Activated naive CD8-positive, alpha-beta T cell treated with anti-CD3 and anti-CD28 coated beads, Interleukin-2, amount 10 ng/mL, durations not matched to agents 7 days and 5 days (primary cell): ENCODE measurements at regions not wholly inside any gene's neighbourhood (a gene's known extent, or its start where the extent isn't known, plus 50 kb on each side); places are given as distances from the start of the nearest gene placed in this dataset.
"Not testable (repeated sequence)": the region's sequence is repeated elsewhere in the genome, so short reads cannot be mapped to it uniquely, and the experiment has no call there.

Experiments
- ATAC-seq: fragments of 150-1000 bp; cut with Tn5 transposase; one replicate; pipeline ENCODE4 v1.10.0; 2021; ENCODE audit warnings: low read depth, moderate library complexity
- POLR2A ChIA-PET: fragments of 350-600 bp; sonication (Branson Sonifier 250); formaldehyde crosslinking; loops from one replicate; lab custom pipeline; 2021; ENCODE audit warnings: antibody characterized with exemption; lab: Charles Lee
- DNase-seq: peaks from one replicate; pipeline ENCODE4 v3.0.0; 2021
- H3K27ac Mint-ChIP-seq: one replicate; pipeline ENCODE4 v1.8.0; 2022; ENCODE audit warnings: mild to moderate bottlenecking, mixed read lengths
- H3K27me3 Mint-ChIP-seq: one replicate; pipeline ENCODE4 v1.8.0; 2022; ENCODE audit warnings: mild to moderate bottlenecking, moderate library complexity, mixed read lengths
- H3K36me3 Mint-ChIP-seq: one replicate; pipeline ENCODE4 v1.8.0; 2021; ENCODE audit warnings: mild to moderate bottlenecking, mixed read lengths
- H3K4me1 Mint-ChIP-seq: one replicate; pipeline ENCODE4 v1.8.0; 2021; ENCODE audit warnings: mixed read lengths
- H3K4me3 Mint-ChIP-seq: one replicate; pipeline ENCODE4 v1.8.0; 2022; ENCODE audit warnings: mild to moderate bottlenecking, moderate library complexity, mixed read lengths
- H3K9me3 Mint-ChIP-seq: one replicate; pipeline ENCODE4 v1.8.0; 2021; ENCODE audit warnings: mixed read lengths

DNA sequence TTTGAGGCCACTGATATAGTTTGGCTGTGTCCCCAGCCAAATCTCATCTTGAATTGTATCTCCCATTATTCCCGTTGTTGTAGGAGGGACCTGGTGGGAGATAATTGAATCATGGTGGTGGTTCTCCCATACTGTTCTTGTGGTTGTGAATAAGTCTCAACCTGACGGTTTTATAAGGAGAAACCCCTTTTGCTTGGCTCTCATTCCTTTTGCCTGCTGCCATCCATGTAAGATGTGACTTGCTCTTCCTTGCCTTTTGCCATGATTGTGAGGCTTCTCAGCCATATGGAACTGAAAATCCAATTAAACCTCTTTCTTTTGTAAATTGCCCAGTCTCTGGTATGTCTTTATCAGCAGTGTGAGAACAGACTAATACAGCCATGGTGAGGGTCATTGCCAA is 431.6 kb upstream of the ID2 start:
- POLR2A ChIA-PET, H3K27me3 Mint-ChIP-seq, ATAC-seq, H3K27ac Mint-ChIP-seq, H3K4me3 Mint-ChIP-seq, DNase-seq, H3K4me1 Mint-ChIP-seq: not testable (repeated sequence)
- Mint-ChIP-seq H3K36me3 (peaks cover 13% of the 10 kb centered on the region), H3K9me3 (peaks cover 26% of the 10 kb centered on the region)

DNA sequence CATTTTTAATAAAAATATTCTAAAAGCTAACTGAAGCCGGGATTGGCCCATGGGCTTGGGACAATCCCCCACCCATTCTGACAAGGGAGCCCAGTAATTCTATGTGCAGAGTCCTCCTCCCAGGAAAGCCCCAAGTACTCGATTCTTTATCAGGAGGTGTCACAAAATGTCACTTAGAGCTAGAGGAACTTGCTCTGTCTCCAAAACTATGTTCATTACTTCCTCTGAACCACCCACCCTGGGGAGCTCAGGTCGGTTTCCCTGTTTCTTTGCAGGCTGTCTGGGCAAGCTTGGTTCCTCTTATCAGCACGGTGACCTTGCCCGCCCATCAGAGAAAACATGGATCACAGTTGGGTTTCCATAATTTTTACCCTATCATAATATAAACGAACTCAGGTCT is 430.6 kb upstream of the ID2 start:
- DNase-seq (no peak), ATAC-seq (no peak)
- POLR2A ChIA-PET, result no interaction called here
- H3K36me3 Mint-ChIP-seq, result peaks cover 11% of the 10 kb centered on the region
- H3K27me3 Mint-ChIP-seq, result no peaks in the 10 kb centered on the region
- no peak overlapping the region for H3K27ac Mint-ChIP-seq
- H3K4me3 Mint-ChIP-seq, result no peak overlapping the region
- H3K9me3 Mint-ChIP-seq, result peaks cover 22% of the 10 kb centered on the region
- peaks cover 8% of the 10 kb centered on the region for H3K4me1 Mint-ChIP-seq

DNA sequence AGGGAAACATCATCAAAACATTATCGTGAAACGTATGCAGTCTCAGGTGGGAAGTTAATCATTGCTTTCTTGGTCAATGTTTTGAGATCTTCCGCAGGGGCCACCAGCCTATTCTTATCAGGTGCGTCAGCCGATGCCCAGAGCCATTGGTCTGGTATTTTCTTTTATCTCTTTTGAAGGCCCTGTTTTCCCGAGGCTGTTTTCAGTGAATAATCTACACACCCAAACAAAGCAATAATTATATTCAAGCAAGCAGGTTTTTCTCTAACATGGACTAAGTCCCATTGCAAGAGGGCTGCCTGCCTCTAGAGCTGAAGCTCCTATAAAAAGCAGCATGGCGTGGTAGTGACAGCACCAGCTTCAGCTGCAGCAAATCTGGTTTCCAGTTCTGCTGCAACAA is 430.0 kb upstream of the ID2 start:
- no peak overlapping the region for H3K4me3 Mint-ChIP-seq
- H3K27ac Mint-ChIP-seq, result no peak overlapping the region
- peaks cover 8% of the 10 kb centered on the region for H3K4me1 Mint-ChIP-seq
- DNase-seq (no peak), ATAC-seq (no peak)
- peaks cover 6% of the 10 kb centered on the region for H3K36me3 Mint-ChIP-seq
- peaks cover 19% of the 10 kb centered on the region for H3K9me3 Mint-ChIP-seq
- H3K27me3 Mint-ChIP-seq, result no peaks in the 10 kb centered on the region
- POLR2A ChIA-PET, result no interaction called here

DNA sequence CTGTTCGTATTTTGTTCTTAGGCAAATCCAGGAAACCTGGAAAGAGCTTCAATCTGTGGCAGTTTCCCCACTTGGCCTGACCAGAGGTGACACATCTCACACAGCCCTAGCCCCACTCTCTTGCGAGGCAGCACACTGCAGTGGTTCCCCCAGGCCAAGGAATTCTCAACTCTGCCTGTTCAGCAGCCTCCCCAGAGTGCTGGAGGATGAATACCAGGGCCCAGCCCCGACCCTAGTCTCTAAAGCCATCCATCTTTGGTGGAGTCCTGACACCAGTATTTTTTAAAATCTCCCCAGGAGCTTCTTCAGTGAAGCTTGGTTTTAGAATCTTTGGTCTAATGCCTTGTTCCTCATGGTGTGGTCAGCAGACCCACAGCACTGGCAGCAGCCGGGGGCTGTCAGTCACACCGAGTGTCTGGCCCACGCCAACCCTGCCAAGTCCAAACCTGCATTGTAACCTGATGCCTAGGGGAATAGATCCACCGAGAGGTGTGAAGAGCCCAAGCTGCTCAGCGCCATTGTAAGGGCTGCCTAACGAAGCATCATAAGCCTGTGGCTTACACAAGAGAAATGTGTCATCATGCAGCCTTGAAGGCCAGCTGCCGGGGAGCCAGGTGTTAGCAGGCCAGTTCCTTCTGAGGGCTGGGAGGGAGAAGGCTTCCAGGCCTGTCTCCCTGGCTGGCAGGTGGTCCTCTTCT is 428.7 kb upstream of the ID2 start:
- no peak for ATAC-seq
- Mint-ChIP-seq H3K27ac (no peak overlapping the region), H3K9me3 (peaks cover 12% of the 10 kb centered on the region), H3K4me1 (peaks cover 8% of the 10 kb centered on the region), H3K4me3 (no peak overlapping the region), H3K36me3 (peaks cover 4% of the 10 kb centered on the region), H3K27me3 (no peaks in the 10 kb centered on the region)
- POLR2A ChIA-PET, result no interaction called here
- no peak for DNase-seq

DNA sequence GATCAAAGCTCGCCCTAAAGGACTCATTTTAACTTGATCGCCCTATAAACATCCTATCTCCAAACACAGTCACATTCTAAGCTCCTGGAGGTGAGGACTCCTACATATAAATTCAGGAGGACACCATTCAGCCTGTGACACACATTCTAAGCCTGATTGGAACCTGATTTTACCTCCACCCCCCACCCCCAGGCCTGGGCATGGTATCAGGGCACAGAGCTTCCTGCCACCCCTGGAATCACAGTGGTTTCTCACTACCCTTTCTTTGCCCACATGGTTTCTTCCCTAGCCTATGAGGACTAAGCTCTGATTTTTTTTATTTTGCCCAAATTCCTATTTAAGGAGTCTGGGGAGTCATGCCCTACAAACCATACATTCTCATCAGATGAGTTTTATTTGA is 428.1 kb upstream of the ID2 start:
- POLR2A ChIA-PET, result no interaction called here
- H3K27ac Mint-ChIP-seq, result no peak overlapping the region
- peaks cover 10% of the 10 kb centered on the region for H3K9me3 Mint-ChIP-seq
- no peaks in the 10 kb centered on the region for H3K27me3 Mint-ChIP-seq
- peaks cover 8% of the 10 kb centered on the region for H3K4me1 Mint-ChIP-seq
- ATAC-seq, result no peak
- DNase-seq, result no peak
- H3K36me3 Mint-ChIP-seq, result peaks cover 4% of the 10 kb centered on the region
- H3K4me3 Mint-ChIP-seq, result no peak overlapping the region

DNA sequence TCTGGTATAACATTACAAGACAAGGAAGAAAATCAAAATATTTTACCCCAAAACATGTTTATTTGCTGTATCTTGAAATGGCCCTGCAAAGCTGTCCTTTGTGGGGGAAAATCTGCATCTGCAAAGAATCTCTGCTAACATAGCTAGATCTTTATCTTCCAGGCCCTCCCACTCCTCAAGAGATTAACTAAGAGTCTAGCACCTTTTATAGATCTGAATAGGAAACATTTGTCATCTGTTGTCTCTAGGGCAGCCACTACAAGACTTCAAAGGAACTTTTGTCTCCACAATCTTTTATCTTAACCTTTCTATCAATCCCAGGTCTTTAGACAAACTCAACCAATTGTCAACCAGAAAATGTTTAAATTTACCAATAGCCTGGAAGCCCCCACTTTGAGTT is 427.6 kb upstream of the ID2 start:
- H3K27ac Mint-ChIP-seq, result not testable (repeated sequence)

DNA sequence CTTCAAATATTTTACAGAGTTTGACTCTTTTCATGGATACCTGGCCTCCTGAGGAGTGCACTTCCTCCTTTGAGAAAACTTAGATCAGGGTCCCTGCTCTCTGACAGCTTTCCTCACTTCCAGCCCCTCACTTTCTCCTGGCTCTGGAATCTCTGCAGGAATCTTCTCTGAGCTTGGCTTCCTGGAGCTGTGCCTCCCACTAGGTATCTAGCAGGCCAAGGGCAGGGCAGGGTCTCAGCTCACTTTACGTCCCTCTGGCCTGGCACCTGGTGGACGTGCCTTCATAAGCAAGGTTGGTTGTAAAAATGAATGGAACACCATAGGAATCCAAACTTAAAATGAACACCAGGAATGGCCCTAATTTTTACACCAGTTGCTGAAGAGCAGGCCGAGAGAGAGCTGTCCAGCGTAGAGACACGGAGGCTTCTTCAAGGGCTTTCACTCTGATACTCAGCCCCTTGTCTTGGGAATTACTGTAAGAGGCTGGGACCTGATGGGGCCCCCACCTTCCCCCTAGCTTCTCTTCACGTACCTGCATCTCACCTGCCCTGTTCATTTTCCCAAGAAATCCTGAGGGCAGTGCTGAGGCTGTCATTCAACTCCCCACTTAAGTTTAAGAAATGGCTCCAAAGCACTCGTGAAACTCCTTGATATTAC is 426.9 kb upstream of the ID2 start:
- ATAC-seq, result no peak
- Mint-ChIP-seq H3K4me1 (peaks cover 10% of the 10 kb centered on the region), H3K27me3 (no peaks in the 10 kb centered on the region), H3K4me3 (no peak overlapping the region), H3K36me3 (peaks cover 4% of the 10 kb centered on the region), H3K9me3 (peaks cover 10% of the 10 kb centered on the region), H3K27ac (no peak overlapping the region)
- no peak for DNase-seq
- POLR2A ChIA-PET, result no interaction called here

More for the DNA sequence above, 427.6 kb upstream of the ID2 start:
- H3K9me3 Mint-ChIP-seq, ATAC-seq, POLR2A ChIA-PET, H3K27me3 Mint-ChIP-seq, DNase-seq, H3K36me3 Mint-ChIP-seq, H3K4me3 Mint-ChIP-seq, H3K4me1 Mint-ChIP-seq: not testable (repeated sequence)

DNA sequence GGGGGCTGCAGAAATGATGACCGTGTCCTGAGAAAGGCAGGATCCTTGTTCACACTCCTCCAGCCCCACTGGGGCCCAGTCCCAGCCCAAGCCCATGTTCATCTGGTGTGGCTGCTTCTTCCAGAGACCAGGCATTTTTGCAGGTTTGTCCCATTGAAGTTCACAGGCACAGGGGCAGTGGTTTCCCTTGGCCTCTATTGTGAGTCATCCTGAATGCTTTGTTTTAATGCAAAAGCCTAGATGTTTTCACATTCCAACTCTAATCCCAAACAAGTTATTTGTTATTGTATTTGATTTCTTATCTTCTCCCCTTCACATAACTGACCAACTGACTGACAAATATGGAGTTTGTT is 426.4 kb upstream of the ID2 start:
- H3K4me3 Mint-ChIP-seq, result no peak overlapping the region
- POLR2A ChIA-PET, result no interaction called here
- H3K4me1 Mint-ChIP-seq, result peaks cover 10% of the 10 kb centered on the region
- H3K27me3 Mint-ChIP-seq, result peaks cover 2% of the 10 kb centered on the region
- H3K36me3 Mint-ChIP-seq, result peaks cover 3% of the 10 kb centered on the region
- peaks cover 8% of the 10 kb centered on the region for H3K9me3 Mint-ChIP-seq
- no peak overlapping the region for H3K27ac Mint-ChIP-seq
- no peak for ATAC-seq
- DNase-seq, result no peak

DNA sequence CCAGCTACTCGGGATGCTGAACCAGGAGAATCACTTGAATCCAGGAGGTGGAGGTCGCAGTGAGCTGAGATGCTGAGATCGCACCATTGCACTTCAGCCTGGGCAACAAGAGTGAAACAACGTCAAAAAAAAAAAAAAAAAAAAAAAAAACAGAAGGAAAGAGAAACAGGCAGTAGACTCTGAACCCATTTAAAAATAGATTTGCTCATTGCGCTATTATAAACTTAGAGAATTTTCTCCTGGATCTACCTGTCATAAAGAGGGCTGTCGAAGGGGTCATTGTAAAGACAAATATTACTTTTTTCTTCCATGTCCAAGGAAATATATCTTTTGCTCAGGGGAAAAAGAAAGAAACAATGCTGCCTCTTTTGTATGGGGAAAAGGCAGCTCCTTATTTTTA is 425.0 kb upstream of the ID2 start:
- Mint-ChIP-seq H3K9me3 (no peaks in the 10 kb centered on the region), H3K27me3 (peaks cover 9% of the 10 kb centered on the region), H3K4me3 (no peak overlapping the region), H3K4me1 (peaks cover 10% of the 10 kb centered on the region), H3K27ac (no peak overlapping the region), H3K36me3 (no peaks in the 10 kb centered on the region)
- POLR2A ChIA-PET, result no interaction called here
- no peak for DNase-seq
- ATAC-seq, result no peak

DNA sequence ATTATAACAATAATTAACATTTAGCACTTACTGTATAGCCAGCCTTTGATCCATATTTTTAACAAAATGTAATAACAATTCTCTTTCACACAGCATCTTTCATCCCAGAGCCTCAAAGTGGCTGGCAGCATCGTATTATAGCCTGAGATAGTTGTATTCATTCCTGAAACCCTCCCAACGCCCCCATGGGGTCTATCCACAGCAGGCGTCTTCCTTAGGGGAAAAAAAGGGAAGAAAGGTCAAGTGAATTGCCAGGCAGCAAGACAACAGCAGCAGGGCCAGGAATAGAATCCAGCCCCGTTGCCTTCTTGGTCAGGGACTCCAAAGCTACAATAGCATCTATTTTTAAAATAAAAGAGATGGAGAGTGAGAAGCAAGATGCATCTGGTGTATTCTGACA is 424.4 kb upstream of the ID2 start:
- Mint-ChIP-seq H3K27me3 (peaks cover 11% of the 10 kb centered on the region), H3K4me1 (peaks cover 10% of the 10 kb centered on the region), H3K4me3 (no peak overlapping the region), H3K9me3 (no peaks in the 10 kb centered on the region), H3K36me3 (no peaks in the 10 kb centered on the region), H3K27ac (no peak overlapping the region)
- POLR2A ChIA-PET, result no interaction called here
- ATAC-seq (no peak), DNase-seq (no peak)

DNA sequence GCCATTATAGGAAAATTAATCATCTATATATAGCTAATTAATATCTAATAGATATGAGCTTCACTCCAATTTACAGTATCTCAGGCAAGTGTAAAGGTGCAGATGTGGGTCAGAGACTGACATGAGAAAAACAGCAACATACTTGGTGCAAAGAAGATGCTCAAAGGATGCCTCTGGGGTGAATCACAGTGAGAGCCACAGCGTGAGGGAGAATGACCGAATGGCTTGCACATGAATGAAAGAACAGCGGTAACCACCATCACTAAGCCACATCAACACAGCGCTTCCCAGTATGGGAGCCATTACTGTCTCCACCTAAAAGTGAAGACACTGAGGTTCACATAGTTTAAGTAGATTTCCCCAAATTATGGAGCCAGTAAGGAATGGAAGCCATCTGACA is 423.4 kb upstream of the ID2 start:
- ATAC-seq (no peak), DNase-seq (no peak)
- Mint-ChIP-seq H3K4me3 (no peak overlapping the region), H3K36me3 (no peaks in the 10 kb centered on the region), H3K9me3 (peaks cover 2% of the 10 kb centered on the region), H3K4me1 (peaks cover 16% of the 10 kb centered on the region), H3K27ac (no peak overlapping the region), H3K27me3 (peaks cover 11% of the 10 kb centered on the region)
- POLR2A ChIA-PET, result no interaction called here

DNA sequence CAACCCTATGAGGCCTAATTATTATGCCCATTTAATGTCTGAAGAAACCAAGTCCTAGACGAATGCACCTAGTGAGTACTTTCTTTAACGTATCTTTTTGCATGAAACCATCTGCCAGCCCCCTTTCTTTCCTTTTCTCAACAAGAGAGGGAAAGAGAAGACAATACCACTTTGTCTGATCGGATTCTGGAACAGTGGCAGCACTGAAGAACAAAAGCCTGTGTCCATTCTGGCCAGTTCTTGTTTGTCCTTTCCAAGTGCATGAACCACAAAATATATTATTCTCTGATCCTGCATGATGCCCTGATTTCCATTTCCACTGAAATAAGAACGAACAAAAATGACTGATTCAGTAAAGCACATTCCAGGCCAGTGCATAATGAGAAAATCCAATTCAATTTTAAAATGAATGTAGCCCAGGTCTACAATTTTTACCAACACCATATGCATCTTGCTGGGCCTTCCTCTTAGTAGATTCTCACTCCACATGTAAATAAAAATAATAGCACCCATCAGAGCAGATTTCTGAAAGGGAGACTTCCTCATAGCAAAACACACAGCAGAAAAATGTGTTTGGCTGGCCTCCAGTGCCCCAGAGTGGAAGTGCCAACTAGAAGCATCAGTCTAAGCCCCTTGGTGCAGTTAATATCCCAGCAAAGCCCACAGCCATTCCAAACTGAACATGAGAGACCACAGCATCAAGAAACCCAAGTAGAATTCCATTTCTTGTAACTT is 422.6 kb upstream of the ID2 start:
- H3K27me3 Mint-ChIP-seq, result peaks cover 14% of the 10 kb centered on the region
- ATAC-seq (no peak), DNase-seq (no peak)
- H3K4me1 Mint-ChIP-seq, result peaks cover 12% of the 10 kb centered on the region
- no peak overlapping the region for H3K27ac Mint-ChIP-seq
- H3K4me3 Mint-ChIP-seq, result no peak overlapping the region
- H3K9me3 Mint-ChIP-seq, result peaks cover 6% of the 10 kb centered on the region
- POLR2A ChIA-PET, result no interaction called here
- peaks cover 2% of the 10 kb centered on the region for H3K36me3 Mint-ChIP-seq

DNA sequence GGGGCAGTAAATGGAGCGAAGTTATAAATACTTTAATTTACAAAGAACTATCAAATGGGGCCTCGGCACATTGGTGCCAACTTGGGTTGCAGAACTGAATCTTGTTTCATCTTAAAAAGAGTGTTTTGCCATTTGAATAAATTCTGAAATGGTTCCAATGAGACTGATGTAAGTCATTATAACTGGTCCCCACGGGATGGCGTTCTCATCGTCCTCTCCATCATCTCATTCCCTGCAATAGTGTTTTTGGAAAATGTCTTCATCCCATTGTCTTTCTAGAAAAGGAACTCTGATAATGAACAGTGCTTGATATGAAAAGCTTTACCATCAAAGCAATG is 422.0 kb upstream of the ID2 start:
- H3K36me3 Mint-ChIP-seq, result peaks cover 2% of the 10 kb centered on the region
- H3K4me3 Mint-ChIP-seq, result no peak overlapping the region
- no peak for DNase-seq
- H3K4me1 Mint-ChIP-seq, result peaks cover 10% of the 10 kb centered on the region
- no peak for ATAC-seq
- peaks cover 6% of the 10 kb centered on the region for H3K9me3 Mint-ChIP-seq
- H3K27ac Mint-ChIP-seq, result no peak overlapping the region
- H3K27me3 Mint-ChIP-seq, result peaks cover 18% of the 10 kb centered on the region
- POLR2A ChIA-PET, result no interaction called here

DNA sequence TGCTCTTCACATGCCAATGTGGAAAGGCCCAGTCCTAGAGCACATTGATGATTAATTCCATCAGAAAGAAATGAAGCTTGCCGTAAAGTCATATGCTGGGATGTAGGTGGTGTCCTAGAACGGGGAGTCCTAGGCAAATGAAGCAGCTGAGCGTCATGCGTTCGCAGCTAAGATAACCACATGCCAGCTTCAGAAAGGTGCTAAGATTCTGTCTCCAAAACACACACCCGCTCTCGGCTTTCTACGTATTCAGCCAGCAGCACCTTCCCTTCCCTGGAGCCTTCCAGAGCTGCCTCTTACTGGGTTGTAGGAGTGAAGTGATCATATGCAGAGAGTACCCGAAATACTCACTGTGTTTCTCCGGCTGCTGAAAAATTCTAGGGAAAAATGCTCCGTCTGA is 421.6 kb upstream of the ID2 start:
- ATAC-seq (no peak), DNase-seq (no peak)
- Mint-ChIP-seq H3K9me3 (peaks cover 6% of the 10 kb centered on the region), H3K4me3 (no peak overlapping the region), H3K36me3 (peaks cover 2% of the 10 kb centered on the region), H3K27me3 (peaks cover 18% of the 10 kb centered on the region), H3K4me1 (peaks cover 11% of the 10 kb centered on the region), H3K27ac (no peak overlapping the region)
- POLR2A ChIA-PET, result no interaction called here
